Transverse colon (tissue), 4 donors: ENCODE measurements at regions not wholly inside any gene's neighbourhood (a gene's known extent, or its start where the extent isn't known, plus 50 kb on each side); places are given as distances from the start of the nearest gene placed in this dataset.

Experiments used
- DNase-seq: peaks from one replicate; pipeline ENCODE4 v3.0.0-alpha.2; 2019
- H3K27ac ChIP-seq, 4 donors: fragments of 200-600 bp; sonication (generic); 2 replicates each; pipeline ENCODE4 v1.5.1; 2016 to 2018; ENCODE audit warnings: inconsistent platforms in 4 of 4
- H3K27me3 ChIP-seq: fragments of 200-600 bp; sonication (generic); 2 replicates; pipeline ENCODE4 v1.5.1; 2017; ENCODE audit warnings: inconsistent platforms
- H3K36me3 ChIP-seq, 4 donors: fragments of 200-600 bp; sonication (generic); 2 replicates each; pipeline ENCODE4 v1.5.1; 2017 to 2019; ENCODE audit warnings: inconsistent platforms in 4 of 4
- H3K4me1 ChIP-seq, 4 donors: fragments of 200-600 bp; sonication (generic); 2 replicates each; pipeline ENCODE4 v1.5.1; 2017 to 2020; ENCODE audit warnings: inconsistent platforms in 4 of 4
- H3K4me3 ChIP-seq, 4 donors: fragments of 200-600 bp; sonication (generic); 1 replicate in 1 of 4; 2 replicates in 3 of 4; pipeline versions ENCODE4 v1.5.1 to v1.6.1; 2017 to 2019; ENCODE audit warnings: inconsistent platforms in 4 of 4
- H3K9me3 ChIP-seq, 2 donors: fragments of 200-600 bp; sonication (generic); 2 replicates each; pipeline ENCODE4 v1.5.1; 2017 to 2019; ENCODE audit warnings: inconsistent platforms in 2 of 2
- EP300 ChIP-seq: sonication (generic); formaldehyde crosslinking; IDR thresholded peaks from one replicate; pipeline ENCODE4 v1.6.1; 2017; ENCODE audit warnings: antibody characterized with exemption, low read depth
- POLR2A ChIP-seq: fragments of 450-650 bp; IDR thresholded peaks from one replicate; pipeline ENCODE4 v1.6.1; 2016; ENCODE audit warnings: antibody characterized with exemption, mild to moderate bottlenecking, moderate library complexity
- POLR2AphosphoS5 ChIP-seq, 3 donors: sonication (generic); formaldehyde crosslinking; IDR thresholded peaks; one replicate each; pipeline ENCODE4 v1.6.1; 2016; ENCODE audit warnings: antibody characterized with exemption in 3 of 3
- WGBS, 2 donors: methylation state at CpG; one replicate each; pipeline ENCODE4 v1.1.5; 2018; ENCODE audit warnings: low coverage in 1 of 2; 5-methylcytosine and 5-hydroxymethylcytosine counted together
- in situ Hi-C, 4 donors: fragments of 200-750 bp; cut with MboI; loops; one replicate each; pipeline versions ENCODE4 v1.15.0 to v1.15.1; 2017; ENCODE audit warnings: low sequenced_read_pairs in 3 of 4, low pct_ligation_motif_present in 1 of 4, low pct_unique_long_range_greater_than_20kb in 1 of 4
- intact Hi-C: fragments of 100-400 bp; cut with DNase I; formaldehyde crosslinking; loops from one replicate; pipeline ENCODE4 v1.15.1; 2023; ENCODE audit warnings: low total_unique reads
- TF ChIP-seq, protein P1 (sequence below), 5 experiments: fragments of 200-600 bp in 3 of 5; fragments of 450-650 bp in 2 of 5; sonication (generic) in 3 of 5; IDR thresholded peaks; 1 replicate in 2 of 5; 2 replicates in 3 of 5; pipeline ENCODE4 v1.5.1; 2016 to 2017; ENCODE audit warnings: antibody characterized with exemption in 5 of 5, inconsistent platforms in 3 of 5, mild to moderate bottlenecking in 2 of 5, moderate library complexity in 1 of 5

DNA sequence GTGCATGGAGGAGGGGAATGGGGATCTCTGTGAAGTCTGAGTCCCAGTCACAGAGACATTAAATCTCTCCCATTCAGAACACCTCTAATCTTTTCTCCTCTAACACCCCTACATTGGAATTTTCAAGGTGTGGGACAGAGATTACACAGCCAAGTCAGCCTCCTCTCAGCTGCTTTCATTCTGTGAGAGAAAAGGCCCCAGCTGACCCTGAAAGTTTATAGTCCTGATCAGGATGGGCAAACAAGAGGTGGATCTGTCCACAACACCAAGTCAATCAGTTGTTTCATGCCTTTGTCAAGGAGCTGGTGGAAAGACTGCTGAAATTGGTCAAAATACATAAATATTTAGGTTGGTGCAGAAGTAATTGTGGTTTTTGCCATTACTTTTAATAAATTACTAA lies 218.9 kb downstream of the SEC23A start:
- H3K4me1 ChIP-seq, result peaks cover 0 to 5% (median 0%) of the 10 kb centered on the region in 4 donors
- H3K36me3 ChIP-seq, result no peaks in the 10 kb centered on the region
- no peaks in the 10 kb centered on the region for H3K9me3 ChIP-seq
- in situ Hi-C loops, result no loop called here
- H3K4me3 ChIP-seq, result no peak overlapping the region
- H3K27me3 ChIP-seq, result no peaks in the 10 kb centered on the region
- TF ChIP-seq POLR2A, result no peak
- TF ChIP-seq, protein P1, sequence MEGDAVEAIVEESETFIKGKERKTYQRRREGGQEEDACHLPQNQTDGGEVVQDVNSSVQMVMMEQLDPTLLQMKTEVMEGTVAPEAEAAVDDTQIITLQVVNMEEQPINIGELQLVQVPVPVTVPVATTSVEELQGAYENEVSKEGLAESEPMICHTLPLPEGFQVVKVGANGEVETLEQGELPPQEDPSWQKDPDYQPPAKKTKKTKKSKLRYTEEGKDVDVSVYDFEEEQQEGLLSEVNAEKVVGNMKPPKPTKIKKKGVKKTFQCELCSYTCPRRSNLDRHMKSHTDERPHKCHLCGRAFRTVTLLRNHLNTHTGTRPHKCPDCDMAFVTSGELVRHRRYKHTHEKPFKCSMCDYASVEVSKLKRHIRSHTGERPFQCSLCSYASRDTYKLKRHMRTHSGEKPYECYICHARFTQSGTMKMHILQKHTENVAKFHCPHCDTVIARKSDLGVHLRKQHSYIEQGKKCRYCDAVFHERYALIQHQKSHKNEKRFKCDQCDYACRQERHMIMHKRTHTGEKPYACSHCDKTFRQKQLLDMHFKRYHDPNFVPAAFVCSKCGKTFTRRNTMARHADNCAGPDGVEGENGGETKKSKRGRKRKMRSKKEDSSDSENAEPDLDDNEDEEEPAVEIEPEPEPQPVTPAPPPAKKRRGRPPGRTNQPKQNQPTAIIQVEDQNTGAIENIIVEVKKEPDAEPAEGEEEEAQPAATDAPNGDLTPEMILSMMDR (IDR thresholded peaks at IDR 0.05), result no peak
- TF ChIP-seq POLR2AphosphoS5 (IDR thresholded peaks at IDR 0.05), result no peak
- no peak for TF ChIP-seq EP300
- no peak overlapping the region for H3K27ac ChIP-seq
- no peak for DNase-seq
- intact Hi-C loops, result no loop called here

DNA sequence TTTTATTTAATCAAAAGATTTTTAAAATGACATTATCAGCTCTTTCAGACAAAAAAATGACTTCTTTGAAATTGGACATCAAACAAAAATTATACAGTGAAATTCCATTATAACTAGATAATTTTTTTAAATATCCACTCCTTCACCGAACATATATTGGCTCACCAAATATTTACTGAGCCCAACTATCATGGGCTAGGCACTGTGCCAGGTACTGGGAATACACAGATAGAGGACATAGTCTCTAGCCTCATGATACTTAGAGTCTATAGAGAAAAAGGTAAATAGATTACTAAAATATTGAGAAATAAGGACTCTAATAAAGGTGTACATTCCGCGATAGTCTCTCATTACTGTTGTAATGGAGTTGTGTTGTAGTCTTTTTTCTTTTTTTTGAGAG lies 219.9 kb downstream of the SEC23A start:
- no peak overlapping the region for H3K27ac ChIP-seq
- TF ChIP-seq, protein P1 (IDR thresholded peaks at IDR 0.05), result no peak
- TF ChIP-seq EP300 (no peak), POLR2AphosphoS5 (IDR thresholded peaks at IDR 0.05) (no peak)
- H3K4me3 ChIP-seq, result no peak overlapping the region
- 79 to 87% methylated on average over 3 of the region's 3 CpGs for WGBS, 2 donors
- in situ Hi-C loops (no loop called here), intact Hi-C loops (no loop called here)
- DNase-seq, result no peak
- H3K27me3 ChIP-seq, result no peaks in the 10 kb centered on the region
- H3K36me3 ChIP-seq, result no peaks in the 10 kb centered on the region
- H3K4me1 ChIP-seq, result peaks cover 0 to 5% (median 0%) of the 10 kb centered on the region in 4 donors
- H3K9me3 ChIP-seq, result no peaks in the 10 kb centered on the region

DNA sequence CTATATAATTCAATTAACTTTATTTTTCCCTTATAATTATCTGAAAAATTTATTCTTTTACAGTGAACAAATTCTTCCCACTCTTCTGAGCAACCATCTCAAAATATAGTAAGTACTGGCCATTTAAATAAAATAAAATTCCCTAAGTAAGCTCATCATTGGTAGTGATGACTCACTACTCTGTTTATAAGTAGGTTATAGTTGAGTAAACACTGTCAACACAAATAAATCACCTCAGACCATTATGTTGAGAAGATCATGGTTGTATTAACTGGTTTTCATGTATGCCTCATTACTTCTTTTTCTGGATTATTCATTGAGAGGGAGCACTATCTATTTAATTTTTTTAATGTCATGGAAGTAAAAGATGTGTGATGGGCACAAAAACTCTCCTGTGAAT lies 220.5 kb downstream of the SEC23A start:
- in situ Hi-C loops (no loop called here), intact Hi-C loops (no loop called here)
- TF ChIP-seq, protein P1 (IDR thresholded peaks at IDR 0.05), result no peak
- TF ChIP-seq POLR2AphosphoS5 (IDR thresholded peaks at IDR 0.05) (no peak), EP300 (no peak), POLR2A (no peak)
- peaks cover 0 to 5% (median 0%) of the 10 kb centered on the region in 4 donors for H3K4me1 ChIP-seq
- no peaks in the 10 kb centered on the region for H3K36me3 ChIP-seq
- no peak for DNase-seq
- H3K27ac ChIP-seq, result no peak overlapping the region
- H3K4me3 ChIP-seq, result no peak overlapping the region
- H3K27me3 ChIP-seq, result no peaks in the 10 kb centered on the region
- no peaks in the 10 kb centered on the region for H3K9me3 ChIP-seq

DNA sequence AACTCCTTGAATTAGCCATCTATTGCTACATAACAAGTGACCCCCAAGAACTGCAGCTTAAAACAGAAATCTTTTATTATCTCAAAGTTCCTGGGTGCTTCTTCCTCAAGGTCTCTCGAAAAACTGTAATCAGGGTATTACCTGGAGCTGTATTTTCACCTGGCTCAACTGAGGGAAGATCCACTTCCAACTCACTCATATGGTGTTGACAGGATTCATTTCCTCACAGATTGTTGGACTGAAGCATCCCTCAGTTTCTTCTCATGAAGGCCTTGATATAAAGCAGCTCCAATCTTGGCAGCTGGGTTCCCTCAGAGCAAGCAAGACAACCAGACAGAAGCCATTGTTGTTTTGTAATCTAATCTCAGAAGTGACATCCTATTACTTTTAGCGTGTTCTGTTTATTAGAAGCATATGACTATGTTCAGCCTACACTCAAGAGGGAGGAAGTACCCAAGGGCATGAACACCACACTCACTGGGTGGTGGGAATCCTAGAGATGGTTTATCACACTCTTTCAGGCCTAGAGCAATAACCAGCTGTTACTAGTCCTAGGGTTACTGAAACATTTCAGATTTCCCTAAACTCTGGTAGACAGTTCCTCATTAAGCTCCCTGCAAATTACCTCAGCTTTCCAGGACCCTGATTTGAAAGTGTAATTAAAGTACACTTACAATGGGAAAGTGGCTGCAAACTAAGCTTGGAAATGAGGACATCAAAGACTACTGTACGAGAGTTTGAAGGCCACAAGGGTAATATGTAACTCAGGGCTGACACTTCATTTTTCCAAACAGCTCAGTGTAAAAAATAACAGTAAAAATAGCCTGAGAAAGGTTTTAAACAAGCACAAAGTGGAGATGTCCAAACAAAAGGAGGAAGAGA lies 222.2 kb downstream of the SEC23A start:
- H3K4me3 ChIP-seq, result no peak overlapping the region
- H3K36me3 ChIP-seq, result no peaks in the 10 kb centered on the region
- peaks cover 0 to 5% (median 0%) of the 10 kb centered on the region in 4 donors for H3K4me1 ChIP-seq
- no peaks in the 10 kb centered on the region for H3K9me3 ChIP-seq
- TF ChIP-seq EP300 (no peak), POLR2A (no peak), POLR2AphosphoS5 (IDR thresholded peaks at IDR 0.05) (no peak)
- TF ChIP-seq, protein P1 (IDR thresholded peaks at IDR 0.05), result no peak
- H3K27ac ChIP-seq, result no peak overlapping the region
- no peaks in the 10 kb centered on the region for H3K27me3 ChIP-seq
- WGBS, 2 donors, result 40 to 45% methylated on average over 2 to 3 of the region's 3 CpGs
- intact Hi-C loops, result no loop called here
- in situ Hi-C loops, result no loop called here
- no peak for DNase-seq
